Fibroblast of lung (primary cell): ENCODE measurements at regions not wholly inside any gene's neighbourhood (a gene's known extent, or its start where the extent isn't known, plus 50 kb on each side); places are given as distances from the start of the nearest gene placed in this dataset.

ENCODE experiments used
- CTCF ChIP-seq, 2 donors: IDR thresholded peaks in 1 of 2; conservative IDR thresholded peaks in 1 of 2; 1 replicate in 1 of 2; 2 replicates in 1 of 2; pipeline ENCODE4 v1.5.1; 2011 to 2012; ENCODE audit warnings: low read length in 2 of 2, control low read depth in 1 of 2, inconsistent platforms in 1 of 2, low read depth in 1 of 2, mild to moderate bottlenecking in 1 of 2
- EZH2 ChIP-seq: IDR thresholded peaks from 2 replicates; pipeline ENCODE4 v1.5.1; 2012; ENCODE audit warnings: low read length, control low read depth, mild to moderate bottlenecking; ENCODE audit errors: missing control alignments

GRCh38 chr5:86554638-86555037, 63.1 kb upstream of the COX7C start:
- no peak for TF ChIP-seq CTCF (conservative IDR thresholded peaks at IDR 0.05 in 1 of 2, IDR thresholded peaks at IDR 0.05 in 1 of 2; ENCODE audit: low read depth in 1 of 2, low read length in 2 of 2)
- TF ChIP-seq EZH2: no peak
